PFSK-1 (cell line): ENCODE measurements at regions not wholly inside any gene's neighbourhood (a gene's known extent, or its start where the extent isn't known, plus 50 kb on each side); places are given as distances from the start of the nearest gene placed in this dataset.

ENCODE experiments used
- REST ChIP-seq, 2 experiments: IDR thresholded peaks; 2 replicates each; pipeline versions ENCODE4 v1.6.1 to v1.8.0; 2011 to 2012; ENCODE audit warnings: low read depth in 2 of 2, low read length in 2 of 2, control low read depth in 1 of 2, inconsistent platforms in 1 of 2, mild to moderate bottlenecking in 1 of 2, moderate library complexity in 1 of 2; ENCODE audit not compliant: insufficient read depth in 1 of 2
- SIN3A ChIP-seq: IDR thresholded peaks from 2 replicates; pipeline ENCODE4 v1.6.1; 2012; ENCODE audit warnings: mild to moderate bottlenecking, low read length, moderate library complexity, borderline replicate concordance; ENCODE audit not compliant: insufficient read depth
- TAF1 ChIP-seq: IDR thresholded peaks from 2 replicates; pipeline ENCODE4 v1.6.1; 2012; ENCODE audit warnings: low read length, control low read depth, borderline replicate concordance; ENCODE audit not compliant: insufficient read depth

GRCh38 chr6:18785810-18786490 is 398.8 kb downstream of the RNF144B start:
- no peak for TF ChIP-seq REST (IDR thresholded peaks at IDR 0.05; ENCODE audit: insufficient read depth in 1 of 2, low read depth in 2 of 2, low read length in 2 of 2)
- TF ChIP-seq SIN3A, result no peak
- TF ChIP-seq TAF1, result no peak
